ENCODE measurements at regions not wholly inside any gene's neighbourhood (a gene's known extent, or its start where the extent isn't known, plus 50 kb on each side); places are given as distances from the start of the nearest gene placed in this dataset.

DNA sequence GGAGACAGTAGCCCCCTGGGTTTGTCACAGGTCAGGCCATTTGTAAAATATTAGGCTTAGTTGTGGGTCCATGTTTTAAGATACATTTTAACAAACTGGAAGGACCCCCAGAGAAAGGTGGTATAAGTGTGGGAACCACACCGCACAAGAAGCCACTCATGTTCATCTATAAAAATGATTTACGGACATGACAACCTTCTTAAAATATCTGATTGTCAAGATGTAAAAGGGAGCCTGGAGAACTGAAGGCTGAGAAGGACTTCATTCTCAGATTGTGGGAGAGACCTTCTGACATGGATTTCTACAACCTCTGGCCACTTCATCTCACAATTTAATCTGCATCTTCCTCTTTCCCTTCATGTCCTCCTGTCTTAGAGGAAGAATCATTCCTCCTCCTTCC is 102.4 kb downstream of the VCPKMT start:
- H3K4me3 ChIP-seq (ENCODE audit: low read depth, poor library complexity, severe bottlenecking) = no peak overlapping the region
- intact Hi-C loops (cut with DNase I; ENCODE audit: low total_unique reads) = no loop called here
- WGBS, 2 donors = 38 to 75% methylated on average over 2 of the region's 2 CpGs
- TF ChIP-seq, protein P1, sequence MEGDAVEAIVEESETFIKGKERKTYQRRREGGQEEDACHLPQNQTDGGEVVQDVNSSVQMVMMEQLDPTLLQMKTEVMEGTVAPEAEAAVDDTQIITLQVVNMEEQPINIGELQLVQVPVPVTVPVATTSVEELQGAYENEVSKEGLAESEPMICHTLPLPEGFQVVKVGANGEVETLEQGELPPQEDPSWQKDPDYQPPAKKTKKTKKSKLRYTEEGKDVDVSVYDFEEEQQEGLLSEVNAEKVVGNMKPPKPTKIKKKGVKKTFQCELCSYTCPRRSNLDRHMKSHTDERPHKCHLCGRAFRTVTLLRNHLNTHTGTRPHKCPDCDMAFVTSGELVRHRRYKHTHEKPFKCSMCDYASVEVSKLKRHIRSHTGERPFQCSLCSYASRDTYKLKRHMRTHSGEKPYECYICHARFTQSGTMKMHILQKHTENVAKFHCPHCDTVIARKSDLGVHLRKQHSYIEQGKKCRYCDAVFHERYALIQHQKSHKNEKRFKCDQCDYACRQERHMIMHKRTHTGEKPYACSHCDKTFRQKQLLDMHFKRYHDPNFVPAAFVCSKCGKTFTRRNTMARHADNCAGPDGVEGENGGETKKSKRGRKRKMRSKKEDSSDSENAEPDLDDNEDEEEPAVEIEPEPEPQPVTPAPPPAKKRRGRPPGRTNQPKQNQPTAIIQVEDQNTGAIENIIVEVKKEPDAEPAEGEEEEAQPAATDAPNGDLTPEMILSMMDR (IDR thresholded peaks at IDR 0.05) = no peak
- TF ChIP-seq POLR2A (IDR thresholded peaks at IDR 0.05) = no peak
- DNase-seq (ENCODE audit: low spot score in 2 of 2) = no peak

DNA sequence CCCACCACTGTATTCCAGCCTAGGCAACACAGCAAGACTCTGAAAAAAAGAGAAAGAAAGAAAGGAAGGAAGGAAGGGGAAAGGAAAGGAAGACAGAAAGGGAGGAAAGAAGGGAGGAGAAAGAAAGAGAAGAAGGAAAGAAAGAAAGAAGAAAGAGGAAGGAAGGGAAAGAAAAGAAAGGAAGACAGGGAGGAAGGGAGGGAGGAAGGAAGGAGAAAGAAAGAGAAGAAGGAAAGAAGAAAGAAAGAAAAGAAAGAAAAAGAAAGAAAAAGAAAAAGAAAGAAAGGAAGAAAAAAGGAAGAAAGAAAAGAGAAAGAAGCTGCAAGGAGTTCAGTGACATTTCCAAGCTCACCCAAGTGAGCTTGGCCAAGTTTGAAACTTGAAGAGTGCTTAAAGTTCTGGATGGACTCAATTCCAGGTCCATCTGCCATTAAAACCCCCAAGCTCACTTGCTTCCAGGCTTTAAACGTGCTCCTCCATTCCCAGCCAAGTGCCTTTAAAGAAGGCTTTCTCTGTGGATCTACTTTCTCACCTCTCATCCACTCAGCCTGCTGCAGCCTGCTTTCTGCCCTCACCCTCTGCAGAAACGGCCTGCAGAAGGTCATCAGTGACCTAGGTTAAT is 101.5 kb downstream of the VCPKMT start:
- intact Hi-C loops (cut with DNase I; ENCODE audit: low total_unique reads) = no loop called here
- H3K4me3 ChIP-seq (ENCODE audit: low read depth, poor library complexity, severe bottlenecking) = no peak overlapping the region
- 62 to 70% methylated on average over 2 of the region's 2 CpGs for WGBS, 2 donors
- DNase-seq (ENCODE audit: low spot score in 2 of 2) = no peak
- TF ChIP-seq, protein P1 (IDR thresholded peaks at IDR 0.05) = no peak
- no peak for TF ChIP-seq POLR2A (IDR thresholded peaks at IDR 0.05)

DNA sequence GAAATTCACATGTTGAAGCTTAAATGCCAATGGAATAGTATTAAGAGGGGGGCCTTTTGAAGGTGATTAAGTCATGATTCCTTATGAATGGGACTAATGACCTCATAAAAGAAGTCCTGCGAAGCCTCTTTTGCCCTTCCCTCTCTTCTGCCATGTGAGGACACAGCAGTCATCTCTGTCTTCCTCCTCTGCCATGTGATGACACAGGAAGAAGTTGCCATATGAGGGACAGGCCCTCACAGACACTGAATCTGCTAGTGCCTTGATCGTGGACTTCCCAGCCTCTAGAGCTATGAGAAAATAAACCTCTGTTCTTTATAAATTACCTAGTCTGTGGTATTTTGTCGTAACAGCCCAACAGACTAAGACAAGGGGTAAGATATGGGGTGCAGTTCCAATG is 100.7 kb downstream of the VCPKMT start:
- intact Hi-C loops (cut with DNase I; ENCODE audit: low total_unique reads) = no loop called here
- no peak overlapping the region for H3K4me3 ChIP-seq (ENCODE audit: low read depth, poor library complexity, severe bottlenecking)
- 93 to 97% methylated on average over 3 of the region's 3 CpGs for WGBS, 2 donors
- TF ChIP-seq, protein P1 (IDR thresholded peaks at IDR 0.05) = no peak
- TF ChIP-seq POLR2A (IDR thresholded peaks at IDR 0.05) = no peak
- no peak for DNase-seq (ENCODE audit: low spot score in 2 of 2)

DNA sequence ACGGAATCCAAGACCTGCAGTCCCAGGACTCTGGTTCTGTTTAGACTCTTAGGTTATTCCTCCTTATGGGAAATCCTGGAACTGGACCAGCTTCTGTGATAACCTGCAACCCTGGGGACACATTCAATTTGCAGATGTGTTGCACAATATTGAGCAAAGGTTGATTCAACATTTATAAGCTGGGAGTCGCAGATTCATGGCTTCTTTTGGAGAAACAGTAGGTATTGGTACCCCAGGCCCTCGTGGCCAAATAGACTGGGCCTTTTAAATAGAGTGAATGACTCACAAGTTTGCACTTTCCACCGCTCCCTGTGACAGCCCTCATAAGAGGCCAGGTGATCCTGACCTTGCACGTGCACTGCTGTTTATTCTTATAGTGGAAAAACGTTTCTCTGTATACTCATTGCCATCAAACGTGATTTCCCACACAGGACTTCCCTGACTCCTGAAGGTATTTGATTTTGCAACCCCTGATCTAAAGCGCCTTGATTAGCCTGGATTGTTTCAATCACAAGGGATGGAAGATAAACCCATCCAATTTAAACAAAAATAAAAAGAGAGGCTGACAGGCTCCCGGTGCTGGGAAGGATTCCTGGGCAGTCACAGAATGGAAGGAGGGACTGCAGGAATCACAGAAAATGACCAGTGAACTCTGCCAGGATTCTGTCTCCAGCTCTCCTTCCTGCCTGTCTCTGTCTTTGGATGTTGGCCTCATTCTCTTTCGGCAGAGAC is 98.0 kb downstream of the VCPKMT start:
- DNase-seq (ENCODE audit: low spot score in 2 of 2) = no peak
- intact Hi-C loops (cut with DNase I; ENCODE audit: low total_unique reads) = no loop called here
- TF ChIP-seq, protein P1 (IDR thresholded peaks at IDR 0.05) = no peak
- no peak for TF ChIP-seq POLR2A (IDR thresholded peaks at IDR 0.05)
- H3K4me3 ChIP-seq (ENCODE audit: low read depth, poor library complexity, severe bottlenecking) = no peak overlapping the region
- 49 to 66% methylated on average over 10 of the region's 10 CpGs for WGBS, 2 donors

DNA sequence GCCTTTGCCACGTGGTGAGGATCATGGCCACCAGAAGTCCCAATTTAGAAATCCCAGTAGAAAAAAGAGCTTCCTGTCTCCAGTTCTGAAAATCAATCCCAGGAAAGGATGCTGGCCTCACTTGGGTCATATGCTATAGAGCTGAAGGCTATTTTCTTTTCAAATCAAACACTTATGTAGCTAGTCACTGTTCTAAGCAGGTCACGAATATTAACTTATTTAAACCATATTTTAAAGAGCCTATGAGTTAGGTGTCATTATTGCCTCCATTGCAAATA is 97.5 kb downstream of the VCPKMT start:
- H3K4me3 ChIP-seq (ENCODE audit: low read depth, poor library complexity, severe bottlenecking) = no peak overlapping the region
- WGBS, 2 donors = 43 to 58% methylated on average over 2 of the region's 2 CpGs
- no peak for TF ChIP-seq POLR2A (IDR thresholded peaks at IDR 0.05)
- TF ChIP-seq, protein P1 (IDR thresholded peaks at IDR 0.05) = no peak
- intact Hi-C loops (cut with DNase I; ENCODE audit: low total_unique reads) = no loop called here
- DNase-seq (ENCODE audit: low spot score in 2 of 2) = no peak

DNA sequence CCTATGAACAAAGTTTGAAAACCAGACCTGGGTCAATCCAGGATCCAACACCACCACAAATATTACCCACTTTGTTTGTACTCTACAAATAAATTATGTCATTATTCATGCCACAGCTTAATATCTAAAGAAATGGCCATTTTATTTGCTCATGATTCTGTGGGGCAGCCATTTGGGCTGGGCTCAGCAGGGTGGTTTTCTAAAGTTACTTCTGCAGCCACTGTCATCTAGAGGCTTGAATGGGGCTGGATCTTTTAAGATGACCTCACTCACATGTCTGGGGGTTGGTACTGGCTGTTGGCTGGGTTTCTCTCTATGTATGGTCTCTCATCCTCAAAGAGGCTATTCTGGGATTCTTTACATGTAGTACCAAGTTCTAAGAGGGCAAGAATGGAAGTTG is 96.2 kb downstream of the VCPKMT start:
- DNase-seq (ENCODE audit: low spot score in 2 of 2) = no peak
- intact Hi-C loops (cut with DNase I; ENCODE audit: low total_unique reads) = no loop called here
- TF ChIP-seq, protein P1 (IDR thresholded peaks at IDR 0.05) = no peak
- TF ChIP-seq POLR2A (IDR thresholded peaks at IDR 0.05) = no peak
- no peak overlapping the region for H3K4me3 ChIP-seq (ENCODE audit: low read depth, poor library complexity, severe bottlenecking)

Measured in lower leg skin (tissue), 4 donors.